ACC112 (cell line): ENCODE measurements at regions not wholly inside any gene's neighbourhood (a gene's known extent, or its start where the extent isn't known, plus 50 kb on each side); places are given as distances from the start of the nearest gene placed in this dataset.

Source experiments
- H2AFZ ChIP-seq: fragments of 200-600 bp; sonication (generic); one replicate; pipeline ENCODE4 v1.6.0; 2017; ENCODE audit warnings: antibody characterized with exemption, low read length; ENCODE audit not compliant: unreplicated experiment
- H3K27ac ChIP-seq: fragments of 200-600 bp; sonication (generic); 2 replicates; pipeline ENCODE4 v1.5.1; 2014; ENCODE audit warnings: low read depth, mild to moderate bottlenecking, antibody characterized with exemption, low read length, moderate library complexity
- H3K27me3 ChIP-seq: fragments of 200-600 bp; sonication (generic); 2 replicates; pipeline ENCODE4 v1.6.1; 2014; ENCODE audit warnings: mild to moderate bottlenecking, antibody characterized with exemption, low read length, moderate library complexity, mixed read lengths; ENCODE audit not compliant: insufficient read depth
- H3K36me3 ChIP-seq: fragments of 200-600 bp; sonication (generic); 2 replicates; pipeline ENCODE4 v1.6.1; 2016; ENCODE audit warnings: mild to moderate bottlenecking, antibody characterized with exemption, low read length, moderate library complexity, mixed read lengths; ENCODE audit not compliant: insufficient read depth
- H3K4me1 ChIP-seq: fragments of 200-600 bp; sonication (generic); one replicate; pipeline ENCODE4 v1.6.1; 2016; ENCODE audit warnings: low read length, mixed read lengths; ENCODE audit not compliant: insufficient read depth, unreplicated experiment, control insufficient read depth
- H3K4me3 ChIP-seq: fragments of 200-600 bp; sonication (generic); 2 replicates; pipeline ENCODE4 v1.5.1; 2014; ENCODE audit warnings: mild to moderate bottlenecking, low read depth, low read length
- H3K79me2 ChIP-seq: fragments of 200-600 bp; sonication (generic); one replicate; pipeline ENCODE4 v1.6.0; 2016; ENCODE audit warnings: low read length; ENCODE audit not compliant: control insufficient read depth, unreplicated experiment, insufficient read depth

- Histone ChIP-seq H3K27ac (no peak overlapping the region), H3K79me2 (no peaks in the 10 kb centered on the region), H3K36me3 (no peaks in the 10 kb centered on the region), H3K4me3 (no peak overlapping the region), H3K4me1 (no peaks in the 10 kb centered on the region), H3K27me3 (no peaks in the 10 kb centered on the region), H2AFZ (no peak overlapping the region)
These were observed 170.9 kb downstream of the SLC6A15 start for GRCh38 chr12:84741692-84742091.

- no peak overlapping the region for H2AFZ ChIP-seq
- H3K36me3 ChIP-seq, result no peaks in the 10 kb centered on the region
- no peaks in the 10 kb centered on the region for H3K27me3 ChIP-seq
- H3K4me3 ChIP-seq, result no peak overlapping the region
- H3K4me1 ChIP-seq, result no peaks in the 10 kb centered on the region
- no peak overlapping the region for H3K27ac ChIP-seq
- H3K79me2 ChIP-seq, result no peaks in the 10 kb centered on the region
These were observed 171.6 kb downstream of the SLC6A15 start for GRCh38 chr12:84741031-84741430.

- H3K27ac ChIP-seq, result no peak overlapping the region
- H3K79me2 ChIP-seq, result no peaks in the 10 kb centered on the region
- no peaks in the 10 kb centered on the region for H3K27me3 ChIP-seq
- H3K36me3 ChIP-seq, result no peaks in the 10 kb centered on the region
- H3K4me3 ChIP-seq, result no peak overlapping the region
- no peak overlapping the region for H2AFZ ChIP-seq
- H3K4me1 ChIP-seq, result no peaks in the 10 kb centered on the region
These were observed 172.0 kb downstream of the SLC6A15 start for GRCh38 chr12:84740602-84741001.

- H3K4me1 ChIP-seq, result no peaks in the 10 kb centered on the region
- H3K27ac ChIP-seq, result no peak overlapping the region
- no peak overlapping the region for H2AFZ ChIP-seq
- H3K36me3 ChIP-seq, result no peaks in the 10 kb centered on the region
- no peaks in the 10 kb centered on the region for H3K27me3 ChIP-seq
- H3K79me2 ChIP-seq, result no peaks in the 10 kb centered on the region
- no peak overlapping the region for H3K4me3 ChIP-seq
These were observed 174.1 kb downstream of the SLC6A15 start for GRCh38 chr12:84738481-84738972.

GRCh38 chr12:84732828-84733340 is 179.7 kb downstream of the SLC6A15 start:
- H3K27me3 ChIP-seq, result no peaks in the 10 kb centered on the region
- H3K27ac ChIP-seq, result no peak overlapping the region
- no peaks in the 10 kb centered on the region for H3K79me2 ChIP-seq

GRCh38 chr12:84730561-84731162 is 181.9 kb downstream of the SLC6A15 start:
- Histone ChIP-seq H3K27ac (no peak overlapping the region), H3K79me2 (no peaks in the 10 kb centered on the region), H3K36me3 (no peaks in the 10 kb centered on the region), H2AFZ (no peak overlapping the region), H3K4me1 (no peaks in the 10 kb centered on the region), H3K27me3 (no peaks in the 10 kb centered on the region), H3K4me3 (no peak overlapping the region)

More at GRCh38 chr12:84732828-84733340, 179.7 kb downstream of the SLC6A15 start:
- Histone ChIP-seq H3K36me3 (no peaks in the 10 kb centered on the region), H3K4me3 (no peak overlapping the region), H2AFZ (no peak overlapping the region), H3K4me1 (no peaks in the 10 kb centered on the region)

GRCh38 chr12:84727961-84728360 is 184.6 kb downstream of the SLC6A15 start:
- Histone ChIP-seq H2AFZ (no peak overlapping the region), H3K79me2 (no peaks in the 10 kb centered on the region), H3K27me3 (no peaks in the 10 kb centered on the region), H3K27ac (no peak overlapping the region), H3K4me1 (no peaks in the 10 kb centered on the region), H3K4me3 (no peak overlapping the region), H3K36me3 (no peaks in the 10 kb centered on the region)

GRCh38 chr12:84726780-84727179 is 185.8 kb downstream of the SLC6A15 start:
- Histone ChIP-seq H3K4me3 (no peak overlapping the region), H3K27ac (no peak overlapping the region), H3K36me3 (no peaks in the 10 kb centered on the region), H3K79me2 (no peaks in the 10 kb centered on the region), H3K4me1 (no peaks in the 10 kb centered on the region), H3K27me3 (no peaks in the 10 kb centered on the region), H2AFZ (no peak overlapping the region)

- H3K36me3 ChIP-seq, result no peaks in the 10 kb centered on the region
- H2AFZ ChIP-seq, result no peak overlapping the region
- H3K79me2 ChIP-seq, result no peaks in the 10 kb centered on the region
- no peak overlapping the region for H3K4me3 ChIP-seq
- H3K27ac ChIP-seq, result no peak overlapping the region
- H3K4me1 ChIP-seq, result no peaks in the 10 kb centered on the region
- H3K27me3 ChIP-seq, result no peaks in the 10 kb centered on the region
These were observed 188.6 kb downstream of the SLC6A15 start for GRCh38 chr12:84723988-84724387.

- H3K4me3 ChIP-seq, result no peak overlapping the region
- no peak overlapping the region for H3K27ac ChIP-seq
- H3K27me3 ChIP-seq, result no peaks in the 10 kb centered on the region
- no peaks in the 10 kb centered on the region for H3K36me3 ChIP-seq
- no peaks in the 10 kb centered on the region for H3K4me1 ChIP-seq
- H2AFZ ChIP-seq, result no peak overlapping the region
- no peaks in the 10 kb centered on the region for H3K79me2 ChIP-seq
These were observed 192.6 kb downstream of the SLC6A15 start for GRCh38 chr12:84719997-84720396.

- Histone ChIP-seq H3K4me1 (no peaks in the 10 kb centered on the region), H3K4me3 (no peak overlapping the region)
These were observed 193.7 kb downstream of the SLC6A15 start for GRCh38 chr12:84718906-84719305.

More at GRCh38 chr12:84718906-84719305, 193.7 kb downstream of the SLC6A15 start:
- Histone ChIP-seq H2AFZ (no peak overlapping the region), H3K27ac (no peak overlapping the region), H3K27me3 (no peaks in the 10 kb centered on the region), H3K79me2 (no peaks in the 10 kb centered on the region), H3K36me3 (no peaks in the 10 kb centered on the region)
